Mucosa of stomach (tissue), 1 donor: ENCODE measurements at regions not wholly inside any gene's neighbourhood (a gene's known extent, or its start where the extent isn't known, plus 50 kb on each side); places are given as distances from the start of the nearest gene placed in this dataset.

Experiments
- H3K27me3 ChIP-seq: one replicate; pipeline ENCODE4 v1.7.0; 2013; ENCODE audit warnings: mild to moderate bottlenecking, low read length; ENCODE audit not compliant: control insufficient read depth, insufficient read depth
- H3K36me3 ChIP-seq: one replicate; pipeline ENCODE4 v1.7.0; 2013; ENCODE audit warnings: low read length; ENCODE audit not compliant: control insufficient read depth, insufficient read depth
- H3K4me1 ChIP-seq: one replicate; pipeline ENCODE4 v1.7.0; 2013; ENCODE audit warnings: mild to moderate bottlenecking, low read length; ENCODE audit not compliant: control insufficient read depth, insufficient read depth
- H3K4me3 ChIP-seq: one replicate; pipeline ENCODE4 v1.7.0; 2013; ENCODE audit warnings: low read length
- H3K9ac ChIP-seq: one replicate; pipeline ENCODE4 v1.7.0; 2013; ENCODE audit warnings: mild to moderate bottlenecking, low read length, moderate library complexity
- H3K9me3 ChIP-seq: one replicate; pipeline ENCODE4 v1.7.0; 2013; ENCODE audit warnings: mild to moderate bottlenecking, low read length, moderate library complexity; ENCODE audit not compliant: control insufficient read depth
- donor health status: Pancreatic carcinoma.

- no peaks in the 10 kb centered on the region for H3K4me1 ChIP-seq
- H3K9ac ChIP-seq: no peak overlapping the region
- no peak overlapping the region for H3K4me3 ChIP-seq
- peaks cover 5% of the 10 kb centered on the region for H3K27me3 ChIP-seq
- H3K36me3 ChIP-seq: no peaks in the 10 kb centered on the region
- H3K9me3 ChIP-seq: no peaks in the 10 kb centered on the region
Observed at GRCh38 chr2:88245109-88245508, 75.0 kb downstream of the THNSL2 start.

- H3K4me3 ChIP-seq: no peak overlapping the region
- H3K27me3 ChIP-seq: no peaks in the 10 kb centered on the region
- H3K9me3 ChIP-seq: no peaks in the 10 kb centered on the region
- no peak overlapping the region for H3K9ac ChIP-seq
- no peaks in the 10 kb centered on the region for H3K4me1 ChIP-seq
- H3K36me3 ChIP-seq: no peaks in the 10 kb centered on the region
Observed at GRCh38 chr2:88239781-88240180, 69.6 kb downstream of the THNSL2 start.

- Histone ChIP-seq H3K9me3 (no peaks in the 10 kb centered on the region), H3K36me3 (no peaks in the 10 kb centered on the region), H3K27me3 (no peaks in the 10 kb centered on the region), H3K9ac (no peak overlapping the region), H3K4me3 (no peak overlapping the region), H3K4me1 (no peaks in the 10 kb centered on the region)
Observed at GRCh38 chr2:88236666-88237065, 66.5 kb downstream of the THNSL2 start.
